ENCODE measurements at regions not wholly inside any gene's neighbourhood (a gene's known extent, or its start where the extent isn't known, plus 50 kb on each side); places are given as distances from the start of the nearest gene placed in this dataset.

DNA sequence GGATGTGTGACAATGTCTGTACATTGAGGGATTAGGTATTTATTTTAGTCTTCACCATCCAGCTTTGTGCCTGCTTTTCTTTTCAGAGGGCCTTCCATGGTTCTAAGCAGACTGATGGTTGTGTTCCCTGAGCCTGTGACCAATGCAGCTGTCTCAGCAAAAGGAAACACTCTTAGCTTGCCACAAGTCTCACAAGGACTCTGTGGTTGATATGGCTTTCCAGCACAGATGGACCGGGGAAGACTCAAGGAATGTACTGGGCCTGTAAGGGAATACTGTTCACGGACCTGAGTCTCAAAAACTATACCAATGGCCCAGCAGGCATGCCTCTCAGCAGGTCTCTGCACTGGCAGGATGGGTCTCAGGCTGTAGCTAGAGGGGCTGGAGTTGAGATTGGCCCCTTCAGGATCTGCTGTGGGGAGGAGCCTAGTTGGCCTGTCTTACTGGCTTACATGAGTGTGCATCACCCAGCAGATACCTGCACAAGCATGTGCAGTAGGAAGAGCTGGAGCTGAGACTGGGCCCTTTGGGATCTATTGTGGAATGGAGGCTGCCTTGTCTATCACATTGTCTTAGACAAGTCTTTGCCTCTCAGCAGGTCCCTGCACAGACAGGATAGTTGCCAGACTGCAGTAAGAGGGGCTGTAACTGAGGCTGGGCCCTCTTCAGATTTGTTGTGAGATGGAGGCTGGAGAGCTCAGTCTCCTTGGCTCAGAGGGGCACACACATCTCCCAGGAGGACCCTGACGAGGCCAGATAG, 52.0 kb upstream of the PDC start:
- TF ChIP-seq, protein P1, sequence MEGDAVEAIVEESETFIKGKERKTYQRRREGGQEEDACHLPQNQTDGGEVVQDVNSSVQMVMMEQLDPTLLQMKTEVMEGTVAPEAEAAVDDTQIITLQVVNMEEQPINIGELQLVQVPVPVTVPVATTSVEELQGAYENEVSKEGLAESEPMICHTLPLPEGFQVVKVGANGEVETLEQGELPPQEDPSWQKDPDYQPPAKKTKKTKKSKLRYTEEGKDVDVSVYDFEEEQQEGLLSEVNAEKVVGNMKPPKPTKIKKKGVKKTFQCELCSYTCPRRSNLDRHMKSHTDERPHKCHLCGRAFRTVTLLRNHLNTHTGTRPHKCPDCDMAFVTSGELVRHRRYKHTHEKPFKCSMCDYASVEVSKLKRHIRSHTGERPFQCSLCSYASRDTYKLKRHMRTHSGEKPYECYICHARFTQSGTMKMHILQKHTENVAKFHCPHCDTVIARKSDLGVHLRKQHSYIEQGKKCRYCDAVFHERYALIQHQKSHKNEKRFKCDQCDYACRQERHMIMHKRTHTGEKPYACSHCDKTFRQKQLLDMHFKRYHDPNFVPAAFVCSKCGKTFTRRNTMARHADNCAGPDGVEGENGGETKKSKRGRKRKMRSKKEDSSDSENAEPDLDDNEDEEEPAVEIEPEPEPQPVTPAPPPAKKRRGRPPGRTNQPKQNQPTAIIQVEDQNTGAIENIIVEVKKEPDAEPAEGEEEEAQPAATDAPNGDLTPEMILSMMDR (IDR thresholded peaks at IDR 0.05; ENCODE audit: insufficient read depth, low read length, poor library complexity, severe bottlenecking) = no peak
- Histone ChIP-seq H3K36me3 (ENCODE audit: control insufficient read depth, insufficient read depth, low read length) (no peaks in the 10 kb centered on the region), H3K4me3 (replicated peaks; ENCODE audit: low read depth, low read length) (no peak overlapping the region), H3K27me3 (replicated peaks; ENCODE audit: control insufficient read depth, insufficient read depth, low read length) (no peaks in the 10 kb centered on the region)
- DNase-seq (ENCODE audit: extremely low read depth, insufficient read length) = no peak

DNA sequence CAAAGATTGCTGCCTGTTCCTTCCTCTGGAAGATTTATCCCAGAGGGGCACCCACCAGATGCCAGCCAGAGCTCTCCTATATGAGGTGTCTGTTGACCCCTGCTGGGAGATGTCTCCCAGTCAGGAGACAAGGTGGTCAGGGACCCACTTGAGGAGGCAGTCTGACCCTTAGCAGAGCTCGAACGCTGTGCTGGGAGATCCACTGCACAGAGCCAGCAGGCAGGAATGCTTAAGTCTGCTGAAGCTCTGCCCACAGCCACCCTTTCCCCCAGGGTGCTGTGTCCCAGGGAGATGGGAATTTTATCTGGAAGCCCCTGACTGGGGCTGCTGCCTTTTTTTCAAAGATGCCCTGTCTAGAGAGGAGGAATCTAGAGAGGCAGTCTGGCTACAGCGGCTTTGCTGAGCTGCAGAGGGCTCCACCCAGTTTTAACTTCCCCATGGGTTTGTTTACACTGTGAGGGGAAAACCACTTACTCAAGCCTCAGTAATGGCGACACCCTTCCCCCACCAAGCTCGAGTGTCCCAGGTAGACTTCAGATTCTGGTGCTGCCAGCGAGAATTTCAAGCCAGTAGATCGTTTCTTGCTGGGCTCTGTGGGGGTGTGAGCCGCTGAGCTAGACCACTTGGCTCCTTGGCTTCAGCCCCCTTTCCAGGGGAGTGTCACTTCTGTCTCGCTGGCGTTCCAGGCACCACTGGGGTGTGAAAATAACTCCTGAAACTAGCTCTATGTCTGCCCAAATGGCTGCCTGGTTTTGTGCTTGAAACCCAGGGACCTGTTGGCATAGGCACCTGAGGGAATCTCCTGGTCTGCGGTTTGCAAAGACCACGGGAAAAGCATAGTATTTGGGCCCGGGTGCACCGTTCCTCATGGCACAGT, 51.1 kb upstream of the PDC start:
- DNase-seq (ENCODE audit: extremely low read depth, insufficient read length) = no peak
- peak overlapping the region; percentile 19; the same call in 1 of the 2 replicates for H3K4me3 ChIP-seq (replicated peaks; ENCODE audit: low read depth, low read length)
- H3K27me3 ChIP-seq (replicated peaks; ENCODE audit: control insufficient read depth, insufficient read depth, low read length) = no peaks in the 10 kb centered on the region
- TF ChIP-seq, protein P1 (IDR thresholded peaks at IDR 0.05; ENCODE audit: insufficient read depth, low read length, poor library complexity, severe bottlenecking) = no peak
- no peaks in the 10 kb centered on the region for H3K36me3 ChIP-seq (ENCODE audit: control insufficient read depth, insufficient read depth, low read length)
